Esophagus muscularis mucosa (tissue), 4 donors: ENCODE measurements at regions not wholly inside any gene's neighbourhood (a gene's known extent, or its start where the extent isn't known, plus 50 kb on each side); places are given as distances from the start of the nearest gene placed in this dataset.

Experiments used
- CTCF ChIP-seq, 3 experiments: fragments of 200-600 bp in 2 of 3; fragments of 450-650 bp in 1 of 3; sonication (generic) in 2 of 3; IDR thresholded peaks; one replicate each; pipeline ENCODE4 v1.5.1; 2017 to 2019; ENCODE audit warnings: antibody characterized with exemption in 3 of 3, mild to moderate bottlenecking in 2 of 3, moderate library complexity in 1 of 3
- EP300 ChIP-seq: sonication (generic); formaldehyde crosslinking; IDR thresholded peaks from one replicate; pipeline ENCODE4 v1.6.1; 2017; ENCODE audit warnings: antibody characterized with exemption
- POLR2A ChIP-seq: fragments of 450-650 bp; IDR thresholded peaks from one replicate; pipeline ENCODE4 v1.6.1; 2017; ENCODE audit warnings: antibody characterized with exemption, moderate library complexity, mild to moderate bottlenecking, low read depth

- TF ChIP-seq CTCF (IDR thresholded peaks at IDR 0.05) (no peak), POLR2A (no peak), EP300 (no peak)
Observed at GRCh38 chr13:36531746-36532486, 99.6 kb downstream of the CCNA1 start.
